GM23338 (cell line): ENCODE measurements at regions not wholly inside any gene's neighbourhood (a gene's known extent, or its start where the extent isn't known, plus 50 kb on each side); places are given as distances from the start of the nearest gene placed in this dataset.

Source experiments
- ATAC-seq: fragments of 200-7000 bp; cut with Tn5 transposase; 3 replicates; pipeline ENCODE4 v1.9.1; 2020
- DNase-seq: peaks from one replicate; pipeline ENCODE4 v3.0.0-alpha.2; 2015; ENCODE audit warnings: low spot score
- H2AFZ ChIP-seq: fragments of 200-600 bp; sonication (generic); 2 replicates; pipeline ENCODE4 v1.8.0; 2016; ENCODE audit warnings: antibody characterized with exemption, mild to moderate bottlenecking, moderate library complexity
- H3F3A ChIP-seq: fragments of 200-600 bp; sonication (generic); replicated peaks from 2 replicates; pipeline ENCODE4 v1.8.0; 2017; ENCODE audit warnings: antibody characterized with exemption, mixed run types, low read depth
- H3K27ac ChIP-seq: fragments of 200-600 bp; sonication (generic); 2 replicates; pipeline ENCODE4 v1.6.1; 2016; ENCODE audit warnings: low read depth
- H3K27me3 ChIP-seq: fragments of 200-600 bp; sonication (generic); 2 replicates; pipeline ENCODE4 v1.8.0; 2016; ENCODE audit warnings: mild to moderate bottlenecking, mixed run types, moderate library complexity; ENCODE audit not compliant: insufficient read depth
- H3K36me3 ChIP-seq: fragments of 200-600 bp; sonication (generic); 2 replicates; pipeline ENCODE4 v1.8.0; 2016; ENCODE audit warnings: mild to moderate bottlenecking; ENCODE audit not compliant: insufficient read depth
- H3K4me1 ChIP-seq: fragments of 200-600 bp; sonication (generic); 2 replicates; pipeline ENCODE4 v1.8.0; 2016; ENCODE audit warnings: mild to moderate bottlenecking, moderate library complexity; ENCODE audit not compliant: insufficient read depth
- H3K4me2 ChIP-seq: fragments of 200-600 bp; sonication (generic); 2 replicates; pipeline ENCODE4 v1.7.1; 2017; ENCODE audit warnings: mixed run types
- H3K4me3 ChIP-seq: fragments of 200-600 bp; sonication (generic); 2 replicates; pipeline ENCODE4 v1.6.1; 2016; ENCODE audit warnings: mixed run types
- H3K79me2 ChIP-seq: fragments of 200-600 bp; sonication (generic); replicated peaks from 2 replicates; pipeline ENCODE4 v1.8.0; 2017; ENCODE audit warnings: mild to moderate bottlenecking; ENCODE audit not compliant: insufficient read depth
- H3K9me2 ChIP-seq: fragments of 200-600 bp; sonication (generic); 2 replicates; pipeline ENCODE4 v1.8.0; 2017; ENCODE audit not compliant: insufficient read depth
- H4K20me1 ChIP-seq: fragments of 200-600 bp; sonication (generic); replicated peaks from 2 replicates; pipeline ENCODE4 v1.8.0; 2017; ENCODE audit warnings: mild to moderate bottlenecking; ENCODE audit not compliant: insufficient read depth
- H3K27ac Mint-ChIP-seq: 2 replicates; pipeline ENCODE4 v1.8.0; 2020; ENCODE audit warnings: inconsistent platforms, mild to moderate bottlenecking, moderate library complexity, mixed read lengths
- H3K27me3 Mint-ChIP-seq: 3 replicates; pipeline ENCODE4 v1.8.0; 2022; ENCODE audit warnings: low read depth, mild to moderate bottlenecking, moderate library complexity, mixed read lengths, inconsistent platforms; ENCODE audit not compliant: insufficient read depth, poor library complexity
- H3K36me3 Mint-ChIP-seq: 3 replicates; pipeline ENCODE4 v1.8.0; 2021; ENCODE audit warnings: low read depth, mild to moderate bottlenecking, inconsistent platforms, moderate library complexity, mixed read lengths
- H3K4me1 Mint-ChIP-seq: 3 replicates; pipeline ENCODE4 v1.8.0; 2020; ENCODE audit warnings: mild to moderate bottlenecking, inconsistent platforms, mixed read lengths
- H3K4me3 Mint-ChIP-seq: 3 replicates; pipeline ENCODE4 v1.8.0; 2021; ENCODE audit warnings: moderate library complexity, mild to moderate bottlenecking, inconsistent platforms, mixed read lengths
- H3K9me3 Mint-ChIP-seq: 3 replicates; pipeline ENCODE4 v1.8.0; 2020; ENCODE audit warnings: moderate library complexity, mild to moderate bottlenecking, inconsistent platforms, mixed read lengths
- CREB1 ChIP-seq: fragments of 250-450 bp; sonication (Bioruptor Pico); IDR thresholded peaks from 2 replicates; pipeline ENCODE4 v1.5.0; 2020; ENCODE audit warnings: low read depth, mild to moderate bottlenecking, moderate library complexity
- EZH2 ChIP-seq: fragments of 200-600 bp; sonication (generic); IDR thresholded peaks from one replicate; pipeline ENCODE4 v1.8.0; 2017; ENCODE audit warnings: antibody characterized with exemption, mild to moderate bottlenecking, low read depth; ENCODE audit not compliant: unreplicated experiment
- ZNF114 ChIP-seq: fragments of 250-450 bp; sonication (Bioruptor Pico); IDR thresholded peaks from 2 replicates; pipeline ENCODE4 v1.5.0; 2020; ENCODE audit warnings: mild to moderate bottlenecking, moderate library complexity
- ZNF331 ChIP-seq: fragments of 250-450 bp; sonication (Bioruptor Pico); IDR thresholded peaks from 2 replicates; pipeline ENCODE4 v1.5.0; 2020; ENCODE audit warnings: low read depth, mild to moderate bottlenecking, moderate library complexity
- TF ChIP-seq, protein P1 (sequence below): IDR thresholded peaks from 2 replicates; pipeline ENCODE4 v1.6.1; 2016; ENCODE audit warnings: antibody characterized with exemption
- TF ChIP-seq, protein P2 (sequence below): IDR thresholded peaks from one replicate; pipeline ENCODE4 v1.6.1; 2018; ENCODE audit warnings: antibody characterized with exemption; ENCODE audit not compliant: unreplicated experiment
- TF ChIP-seq, protein P3 (sequence below), 2 experiments: fragments of 200-600 bp in 1 of 2; sonication (generic) in 1 of 2; conservative IDR thresholded peaks; 2 replicates each; pipeline versions ENCODE4 v1.5.1 to v1.6.1; 2016 to 2017; ENCODE audit warnings: antibody characterized with exemption in 2 of 2, low read depth in 2 of 2, mild to moderate bottlenecking in 2 of 2, moderate library complexity in 1 of 2

DNA sequence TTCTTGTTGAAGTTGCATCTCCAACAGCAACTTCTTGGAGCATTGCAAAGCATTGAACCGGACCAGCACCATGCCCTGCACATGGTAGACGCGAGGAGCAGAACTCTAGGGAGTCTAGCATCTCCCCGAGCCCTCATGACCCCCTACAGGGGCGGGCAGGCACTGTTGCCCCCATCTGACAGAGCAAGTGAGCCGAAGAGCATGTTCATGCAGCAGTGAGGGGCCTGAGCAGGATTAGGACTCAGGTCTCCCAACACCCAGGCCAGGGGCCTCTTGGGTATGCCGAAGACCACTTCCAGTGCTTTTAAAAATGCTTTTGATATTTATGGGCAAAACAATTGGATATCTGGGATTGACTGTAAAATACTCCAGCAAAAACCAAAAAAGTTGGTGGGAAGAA is 163.3 kb downstream of the TFCP2L1 start:
- no peak for ATAC-seq
- H3K4me1 Mint-ChIP-seq: no peaks in the 10 kb centered on the region
- Histone ChIP-seq H3F3A (no peaks in the 10 kb centered on the region), H3K79me2 (no peaks in the 10 kb centered on the region), H4K20me1 (no peaks in the 10 kb centered on the region), H2AFZ (no peak overlapping the region), H3K27ac (no peak overlapping the region), H3K36me3 (no peaks in the 10 kb centered on the region), H3K4me3 (no peak overlapping the region), H3K9me2 (no peaks in the 10 kb centered on the region), H3K4me1 (no peaks in the 10 kb centered on the region), H3K27me3 (no peaks in the 10 kb centered on the region), H3K4me2 (no peak overlapping the region)
- no peaks in the 10 kb centered on the region for H3K36me3 Mint-ChIP-seq
- no peak overlapping the region for H3K27ac Mint-ChIP-seq
- no peak for DNase-seq
- no peaks in the 10 kb centered on the region for H3K27me3 Mint-ChIP-seq
- no peak overlapping the region for H3K4me3 Mint-ChIP-seq
- H3K9me3 Mint-ChIP-seq: no peaks in the 10 kb centered on the region
- TF ChIP-seq CREB1 (no peak), EZH2 (no peak), ZNF114 (CRISPR knock-in tag) (no peak)
- TF ChIP-seq, protein P1, sequence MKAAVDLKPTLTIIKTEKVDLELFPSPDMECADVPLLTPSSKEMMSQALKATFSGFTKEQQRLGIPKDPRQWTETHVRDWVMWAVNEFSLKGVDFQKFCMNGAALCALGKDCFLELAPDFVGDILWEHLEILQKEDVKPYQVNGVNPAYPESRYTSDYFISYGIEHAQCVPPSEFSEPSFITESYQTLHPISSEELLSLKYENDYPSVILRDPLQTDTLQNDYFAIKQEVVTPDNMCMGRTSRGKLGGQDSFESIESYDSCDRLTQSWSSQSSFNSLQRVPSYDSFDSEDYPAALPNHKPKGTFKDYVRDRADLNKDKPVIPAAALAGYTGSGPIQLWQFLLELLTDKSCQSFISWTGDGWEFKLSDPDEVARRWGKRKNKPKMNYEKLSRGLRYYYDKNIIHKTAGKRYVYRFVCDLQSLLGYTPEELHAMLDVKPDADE: no peak

DNA sequence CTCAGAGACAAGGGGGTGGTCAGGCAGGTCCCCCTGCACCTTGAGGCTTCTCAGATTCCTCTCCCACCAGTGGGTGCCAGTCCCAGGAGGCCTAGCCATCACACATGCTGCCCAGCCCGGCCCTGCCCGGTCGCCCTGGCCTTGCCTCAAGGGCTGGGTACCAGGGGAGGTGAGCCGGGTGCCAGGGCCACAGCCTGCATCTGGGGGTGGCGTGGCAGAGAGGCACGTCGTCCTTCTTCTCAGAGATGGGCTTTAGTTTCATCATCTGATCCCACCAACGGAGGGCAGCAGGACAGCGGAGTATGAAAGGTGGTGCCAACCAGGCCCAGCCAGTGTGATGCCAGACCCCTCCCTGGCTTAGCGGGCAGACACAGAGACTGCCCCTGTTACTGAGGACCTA is 161.7 kb downstream of the TFCP2L1 start:
- no peak for DNase-seq
- no peaks in the 10 kb centered on the region for H3K9me2 ChIP-seq
- no peak overlapping the region for H2AFZ ChIP-seq
- no peaks in the 10 kb centered on the region; the same call in 2 of the 3 replicates for H3K4me1 Mint-ChIP-seq
- H4K20me1 ChIP-seq: no peaks in the 10 kb centered on the region
- H3F3A ChIP-seq: no peaks in the 10 kb centered on the region
- H3K36me3 ChIP-seq: no peaks in the 10 kb centered on the region
- H3K27ac Mint-ChIP-seq: no peak overlapping the region
- H3K36me3 Mint-ChIP-seq: no peaks in the 10 kb centered on the region
- H3K4me1 ChIP-seq: no peaks in the 10 kb centered on the region
- H3K4me3 ChIP-seq: no peak overlapping the region
- no peak for ATAC-seq
- H3K4me3 Mint-ChIP-seq: no peak overlapping the region
- no peak overlapping the region for H3K27ac ChIP-seq
- H3K27me3 Mint-ChIP-seq: no peaks in the 10 kb centered on the region
- H3K4me2 ChIP-seq: no peak overlapping the region
- H3K9me3 Mint-ChIP-seq: no peaks in the 10 kb centered on the region
- H3K27me3 ChIP-seq: no peaks in the 10 kb centered on the region
- H3K79me2 ChIP-seq: no peaks in the 10 kb centered on the region
- TF ChIP-seq ZNF331 (CRISPR knock-in tag): no peak
- TF ChIP-seq, protein P1: no peak
- no peak for TF ChIP-seq ZNF114 (CRISPR knock-in tag)
- TF ChIP-seq, protein P2, sequence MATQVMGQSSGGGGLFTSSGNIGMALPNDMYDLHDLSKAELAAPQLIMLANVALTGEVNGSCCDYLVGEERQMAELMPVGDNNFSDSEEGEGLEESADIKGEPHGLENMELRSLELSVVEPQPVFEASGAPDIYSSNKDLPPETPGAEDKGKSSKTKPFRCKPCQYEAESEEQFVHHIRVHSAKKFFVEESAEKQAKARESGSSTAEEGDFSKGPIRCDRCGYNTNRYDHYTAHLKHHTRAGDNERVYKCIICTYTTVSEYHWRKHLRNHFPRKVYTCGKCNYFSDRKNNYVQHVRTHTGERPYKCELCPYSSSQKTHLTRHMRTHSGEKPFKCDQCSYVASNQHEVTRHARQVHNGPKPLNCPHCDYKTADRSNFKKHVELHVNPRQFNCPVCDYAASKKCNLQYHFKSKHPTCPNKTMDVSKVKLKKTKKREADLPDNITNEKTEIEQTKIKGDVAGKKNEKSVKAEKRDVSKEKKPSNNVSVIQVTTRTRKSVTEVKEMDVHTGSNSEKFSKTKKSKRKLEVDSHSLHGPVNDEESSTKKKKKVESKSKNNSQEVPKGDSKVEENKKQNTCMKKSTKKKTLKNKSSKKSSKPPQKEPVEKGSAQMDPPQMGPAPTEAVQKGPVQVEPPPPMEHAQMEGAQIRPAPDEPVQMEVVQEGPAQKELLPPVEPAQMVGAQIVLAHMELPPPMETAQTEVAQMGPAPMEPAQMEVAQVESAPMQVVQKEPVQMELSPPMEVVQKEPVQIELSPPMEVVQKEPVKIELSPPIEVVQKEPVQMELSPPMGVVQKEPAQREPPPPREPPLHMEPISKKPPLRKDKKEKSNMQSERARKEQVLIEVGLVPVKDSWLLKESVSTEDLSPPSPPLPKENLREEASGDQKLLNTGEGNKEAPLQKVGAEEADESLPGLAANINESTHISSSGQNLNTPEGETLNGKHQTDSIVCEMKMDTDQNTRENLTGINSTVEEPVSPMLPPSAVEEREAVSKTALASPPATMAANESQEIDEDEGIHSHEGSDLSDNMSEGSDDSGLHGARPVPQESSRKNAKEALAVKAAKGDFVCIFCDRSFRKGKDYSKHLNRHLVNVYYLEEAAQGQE: no peak
- no peak for TF ChIP-seq CREB1
- TF ChIP-seq, protein P3, sequence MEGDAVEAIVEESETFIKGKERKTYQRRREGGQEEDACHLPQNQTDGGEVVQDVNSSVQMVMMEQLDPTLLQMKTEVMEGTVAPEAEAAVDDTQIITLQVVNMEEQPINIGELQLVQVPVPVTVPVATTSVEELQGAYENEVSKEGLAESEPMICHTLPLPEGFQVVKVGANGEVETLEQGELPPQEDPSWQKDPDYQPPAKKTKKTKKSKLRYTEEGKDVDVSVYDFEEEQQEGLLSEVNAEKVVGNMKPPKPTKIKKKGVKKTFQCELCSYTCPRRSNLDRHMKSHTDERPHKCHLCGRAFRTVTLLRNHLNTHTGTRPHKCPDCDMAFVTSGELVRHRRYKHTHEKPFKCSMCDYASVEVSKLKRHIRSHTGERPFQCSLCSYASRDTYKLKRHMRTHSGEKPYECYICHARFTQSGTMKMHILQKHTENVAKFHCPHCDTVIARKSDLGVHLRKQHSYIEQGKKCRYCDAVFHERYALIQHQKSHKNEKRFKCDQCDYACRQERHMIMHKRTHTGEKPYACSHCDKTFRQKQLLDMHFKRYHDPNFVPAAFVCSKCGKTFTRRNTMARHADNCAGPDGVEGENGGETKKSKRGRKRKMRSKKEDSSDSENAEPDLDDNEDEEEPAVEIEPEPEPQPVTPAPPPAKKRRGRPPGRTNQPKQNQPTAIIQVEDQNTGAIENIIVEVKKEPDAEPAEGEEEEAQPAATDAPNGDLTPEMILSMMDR (conservative IDR thresholded peaks at IDR 0.05; ENCODE audit: low read depth in 2 of 2): no peak
